HG02981 (cell line): ENCODE measurements at regions not wholly inside any gene's neighbourhood (a gene's known extent, or its start where the extent isn't known, plus 50 kb on each side); places are given as distances from the start of the nearest gene placed in this dataset.
"Not testable (repeated sequence)": the region's sequence is repeated elsewhere in the genome, so short reads cannot be mapped to it uniquely, and the experiment has no call there.

Experiments used
- ATAC-seq: cut with Tn5 transposase; IDR thresholded peaks from one replicate; pipeline ENCODE4 v1.9.1; 2021; ENCODE audit warnings: mild to moderate bottlenecking, moderate library complexity; ENCODE audit not compliant: unreplicated experiment

DNA sequence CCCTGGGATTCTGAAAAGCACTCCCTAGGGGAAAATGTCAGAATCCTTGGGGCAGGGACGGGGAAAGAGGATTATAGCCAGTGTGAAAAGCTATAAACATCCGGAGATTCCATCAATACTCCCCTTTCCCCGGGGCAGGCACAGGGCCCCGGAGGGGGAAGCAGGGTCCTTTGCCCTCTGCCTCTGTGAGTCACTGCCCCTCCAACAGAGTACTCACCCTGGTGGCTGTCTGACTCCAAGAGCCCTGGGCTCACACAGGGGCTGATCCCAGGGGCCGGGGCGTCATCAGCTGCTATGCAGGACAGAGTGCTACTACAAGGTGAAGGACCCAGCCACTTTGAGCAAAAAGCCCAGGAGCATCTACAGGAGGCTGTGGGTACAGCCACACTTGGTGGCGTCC is 133.0 kb upstream of the PRR20G start:
- no peak for ATAC-seq

DNA sequence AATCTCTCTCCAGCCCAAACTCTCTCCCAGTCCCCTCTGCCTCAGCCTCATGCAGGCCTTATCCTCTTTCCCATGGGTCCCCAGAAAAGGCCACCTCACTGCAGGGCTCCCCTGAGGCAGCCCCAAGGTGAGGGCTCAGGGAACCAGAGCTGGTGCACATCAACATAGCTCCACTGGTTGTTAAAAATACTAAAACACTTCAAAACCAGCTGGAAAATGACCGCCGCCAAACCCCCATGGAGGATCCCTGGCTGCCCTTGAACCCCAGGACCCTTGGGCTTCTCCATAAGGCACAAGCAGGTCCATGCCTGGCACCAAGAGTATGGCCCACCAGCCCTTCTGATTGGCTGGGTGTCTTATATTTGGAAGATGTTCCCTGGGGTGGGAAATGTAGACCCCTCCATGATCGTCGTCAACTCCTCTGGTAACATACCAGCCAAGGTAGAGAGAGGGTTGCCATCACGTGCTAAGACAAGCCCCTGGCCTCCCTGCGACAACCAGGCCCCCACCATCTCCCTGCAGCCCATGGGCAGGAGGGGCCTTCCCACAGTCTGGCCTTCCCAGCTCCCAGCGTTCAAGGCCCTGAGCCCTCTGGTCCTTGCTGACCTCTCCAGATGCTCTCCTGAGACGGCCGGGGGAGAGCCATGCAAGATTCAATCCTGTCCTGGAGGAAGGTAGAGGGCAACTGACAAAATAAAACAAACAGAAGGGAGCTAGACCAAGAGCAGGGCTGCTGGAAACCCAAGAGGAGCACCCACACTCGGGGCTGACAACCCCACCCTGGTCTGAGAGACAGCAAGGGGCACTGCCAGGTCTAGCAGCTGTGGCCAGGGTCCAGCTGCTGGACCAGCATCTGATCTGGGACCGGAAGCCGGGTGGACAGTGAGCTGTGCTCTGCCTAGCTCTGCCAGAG is 132.1 kb upstream of the PRR20G start:
- no peak for ATAC-seq

DNA sequence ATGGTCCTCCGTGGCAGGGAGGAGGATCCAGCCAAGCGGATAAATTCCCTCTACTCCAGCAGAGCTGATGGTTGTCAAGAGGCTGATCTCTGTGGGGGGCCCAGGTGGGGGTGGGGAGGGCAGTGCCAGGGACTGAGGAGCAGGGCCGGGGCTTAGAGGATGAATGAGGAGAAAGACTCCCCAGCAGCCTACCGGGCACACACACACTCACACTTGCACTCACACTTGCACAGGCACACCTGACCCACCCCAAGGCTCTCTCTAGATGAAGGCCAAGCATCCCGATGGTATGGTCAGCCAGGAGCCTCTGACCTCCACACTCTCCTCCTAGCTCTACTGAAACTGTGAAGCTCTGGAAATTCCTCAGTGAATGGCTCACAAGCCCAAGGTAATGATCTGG is 131.3 kb upstream of the PRR20G start:
- no peak for ATAC-seq

DNA sequence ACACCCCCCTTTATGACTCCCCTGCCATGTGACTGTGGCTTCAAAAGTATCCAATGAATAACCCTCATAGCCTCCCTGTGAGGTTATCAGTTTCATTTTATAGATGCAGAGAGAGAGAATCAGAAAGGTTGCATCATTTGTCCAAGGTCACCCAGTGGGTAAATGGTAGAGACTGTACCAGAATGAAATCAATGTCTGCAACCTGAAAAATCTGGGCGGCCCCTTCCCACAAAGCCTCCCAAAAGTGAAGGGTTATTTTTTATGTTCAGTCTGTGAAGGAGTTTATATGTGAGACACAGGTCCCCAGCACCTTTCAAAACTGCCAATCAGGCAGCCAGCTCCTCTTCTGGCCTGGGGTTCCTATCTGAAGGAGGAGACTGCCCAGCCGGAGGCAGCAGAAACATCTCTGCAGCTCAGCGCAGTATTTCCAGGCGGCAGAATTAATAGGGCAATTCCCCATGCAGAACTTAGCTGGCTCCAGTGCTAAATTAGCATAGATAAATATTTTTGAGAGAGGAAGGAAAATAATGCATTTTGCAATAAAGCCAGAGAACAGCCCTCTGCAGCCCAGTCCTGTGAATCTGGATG is 130.8 kb upstream of the PRR20G start:
- no peak for ATAC-seq

DNA sequence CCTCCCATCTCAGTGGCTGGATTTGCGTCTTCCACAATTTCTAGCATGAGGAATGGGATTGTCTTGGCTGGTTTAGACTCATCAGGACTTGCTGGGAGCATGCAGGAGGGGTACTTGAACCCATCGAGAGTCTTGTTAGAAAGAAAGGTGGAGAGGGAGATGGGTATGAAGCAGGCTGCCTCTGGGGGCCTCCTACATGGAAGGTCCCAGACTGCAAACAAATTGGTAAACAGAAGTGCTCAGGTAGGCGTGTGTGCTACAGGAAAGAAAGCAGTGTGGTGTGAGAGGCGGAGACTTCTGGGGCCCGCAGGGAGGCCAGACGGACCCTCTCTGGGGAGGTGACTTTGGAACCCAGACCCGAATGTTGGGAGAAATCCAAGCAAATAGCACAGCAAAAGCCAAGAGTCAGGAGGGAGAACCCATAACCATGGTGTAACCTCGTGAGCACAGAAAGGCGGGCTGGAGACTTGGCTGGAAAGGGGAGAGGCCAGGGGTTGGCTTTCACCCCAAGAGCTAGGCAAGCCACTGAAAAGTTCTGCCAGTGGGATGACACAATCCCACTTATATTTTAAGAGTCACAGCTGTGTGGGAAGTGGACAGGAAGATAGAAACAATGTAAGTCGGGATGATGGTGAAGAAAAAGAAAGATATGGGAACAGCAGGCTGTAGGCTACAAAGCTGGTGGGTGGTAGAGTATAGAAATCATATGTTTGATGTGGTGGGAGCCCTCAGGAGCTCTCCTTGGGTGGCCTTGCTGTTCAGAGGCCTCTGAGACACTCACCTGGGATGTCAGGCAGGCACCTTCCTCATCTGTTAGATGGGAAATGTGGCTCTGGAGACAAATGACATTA is 130.1 kb upstream of the PRR20G start:
- ATAC-seq: no peak

DNA sequence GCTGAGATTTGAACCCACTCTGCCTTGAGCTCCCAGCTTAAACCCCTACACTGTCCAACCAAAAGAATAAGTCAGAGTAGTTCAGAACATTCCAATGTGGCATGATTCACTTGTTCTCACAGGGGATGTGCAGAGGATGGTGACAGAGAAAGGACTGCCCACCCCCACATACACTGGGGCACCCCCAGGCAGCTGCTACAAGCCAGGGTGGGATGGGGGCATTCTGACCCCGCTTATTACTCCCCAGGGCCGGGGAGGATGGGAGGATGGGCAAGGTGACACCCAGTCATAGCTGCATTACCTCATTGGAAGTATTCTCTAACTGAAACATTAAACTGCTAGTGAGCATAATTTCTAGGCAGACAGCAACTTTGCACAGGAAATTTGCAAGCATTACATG is 126.0 kb upstream of the PRR20G start:
- no peak for ATAC-seq

DNA sequence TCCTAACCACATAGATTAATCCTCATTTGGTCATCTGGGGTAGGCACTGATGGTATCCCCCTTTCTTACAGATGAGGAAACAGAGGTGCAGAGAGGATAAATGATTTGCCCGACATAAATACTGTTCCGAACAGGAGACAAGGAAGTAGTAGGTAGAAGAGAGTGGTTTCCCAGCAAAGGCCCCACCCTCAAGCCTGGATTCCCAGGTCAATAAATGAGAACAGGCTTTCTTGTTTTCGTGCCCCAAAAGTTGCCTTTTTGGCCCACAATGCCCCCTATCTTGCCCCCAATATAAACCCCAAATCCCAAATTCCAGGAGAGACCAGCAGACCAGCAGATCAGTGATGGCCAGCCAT is 125.5 kb upstream of the PRR20G start:
- ATAC-seq: no peak

DNA sequence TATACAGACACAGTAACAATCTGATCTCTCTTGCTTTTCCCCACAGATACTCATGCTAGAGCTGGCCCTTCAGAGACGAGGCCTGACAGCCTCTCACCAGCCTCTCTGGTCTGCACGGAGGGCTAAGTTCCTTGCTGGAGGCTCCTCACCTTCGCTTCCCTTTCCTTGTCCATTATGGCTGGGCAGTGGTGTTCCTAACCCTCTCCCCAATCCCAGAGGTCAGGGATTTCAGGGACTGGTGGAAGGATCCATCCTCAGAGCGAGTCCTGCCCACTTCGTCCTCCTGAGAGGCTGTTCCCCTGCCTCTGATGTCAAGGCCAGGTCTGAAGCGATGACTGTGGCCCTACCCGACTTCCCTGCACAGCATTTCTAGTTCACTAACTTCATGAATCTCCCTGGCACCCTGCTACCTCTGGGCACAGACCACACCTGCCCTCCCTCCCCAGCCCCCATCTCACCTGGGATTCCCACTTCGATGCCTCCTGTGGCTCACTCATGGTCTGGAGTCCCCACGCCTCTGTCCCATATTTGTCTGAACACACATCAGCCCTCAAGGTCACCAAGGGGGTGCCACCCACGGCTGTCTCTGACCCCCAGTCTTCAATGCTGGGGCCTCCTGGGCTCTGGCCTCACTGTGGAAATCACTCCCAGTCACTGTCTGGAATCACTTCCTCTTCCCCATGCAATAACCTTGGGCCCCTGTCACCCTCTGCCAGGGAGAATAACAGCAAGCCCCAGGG is 124.9 kb upstream of the PRR20G start:
- no peak for ATAC-seq

DNA sequence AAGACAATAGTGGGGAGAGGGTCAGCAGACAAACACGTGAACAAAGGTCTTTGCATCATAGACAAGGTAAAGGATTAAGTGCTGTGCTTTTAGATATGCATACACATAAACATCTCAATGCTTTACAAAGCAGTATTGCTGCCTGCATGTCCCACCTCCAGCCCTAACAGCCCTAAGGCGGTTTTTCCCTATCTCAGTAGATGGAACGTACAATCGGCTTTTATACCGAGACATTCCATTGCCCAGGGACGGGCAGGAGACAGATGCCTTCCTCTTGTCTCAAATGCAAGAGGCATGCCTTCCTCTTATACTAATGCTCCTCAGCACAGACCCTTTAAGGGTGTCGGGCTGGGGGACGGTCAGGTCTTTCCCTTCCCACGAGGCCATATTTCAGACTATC is 124.0 kb upstream of the PRR20G start:
- ATAC-seq: not testable (repeated sequence)

DNA sequence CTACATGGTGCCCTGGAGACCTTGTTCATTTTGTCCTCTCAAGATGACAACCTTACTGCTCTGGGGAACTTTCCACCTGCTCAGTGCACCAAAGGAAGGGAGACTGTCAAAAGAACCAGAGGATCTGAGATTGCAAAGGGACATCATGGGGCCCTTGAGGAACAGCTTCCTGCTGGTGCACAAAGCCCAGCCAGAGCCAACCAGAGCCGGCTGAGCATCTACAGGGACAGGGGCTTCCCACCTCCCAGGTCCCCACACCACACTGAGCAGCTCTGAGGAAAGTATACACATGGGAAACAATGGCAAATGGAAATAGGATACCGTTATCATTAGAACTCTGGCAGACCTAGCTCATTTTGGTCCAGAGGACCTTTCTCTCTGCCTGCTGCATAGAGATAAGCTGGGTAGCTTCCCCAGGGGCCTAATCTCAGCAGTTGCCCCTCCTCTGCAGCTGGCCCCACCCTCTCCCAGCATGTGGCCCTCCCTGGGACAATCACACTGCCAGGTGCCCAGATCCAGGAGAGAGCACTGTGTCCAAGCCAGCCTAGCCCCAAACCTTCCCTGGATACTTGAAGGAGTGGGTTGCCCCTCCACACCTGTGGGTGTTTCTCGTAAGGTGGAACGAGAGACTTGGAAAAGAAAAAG is 123.4 kb upstream of the PRR20G start:
- no peak for ATAC-seq

DNA sequence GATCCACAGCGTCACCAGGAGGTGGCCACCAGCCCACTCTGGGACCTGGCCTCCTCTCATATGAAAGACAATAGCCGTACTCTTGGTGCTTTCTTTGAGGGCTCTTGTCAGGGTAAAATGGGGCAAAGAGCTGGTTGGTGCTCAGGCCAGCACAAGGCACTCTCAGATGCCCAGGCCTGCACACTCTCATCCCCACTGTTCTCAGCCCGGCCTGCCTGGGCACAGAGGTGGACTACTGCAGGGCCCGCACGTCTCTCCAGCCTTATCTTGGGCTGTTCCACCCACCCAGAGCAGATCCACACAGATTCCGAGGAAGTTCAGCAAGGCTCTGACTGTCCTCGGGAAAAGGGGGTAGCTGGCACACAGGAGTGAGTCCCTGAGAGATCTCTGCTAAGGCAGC is 122.8 kb upstream of the PRR20G start:
- no peak for ATAC-seq

DNA sequence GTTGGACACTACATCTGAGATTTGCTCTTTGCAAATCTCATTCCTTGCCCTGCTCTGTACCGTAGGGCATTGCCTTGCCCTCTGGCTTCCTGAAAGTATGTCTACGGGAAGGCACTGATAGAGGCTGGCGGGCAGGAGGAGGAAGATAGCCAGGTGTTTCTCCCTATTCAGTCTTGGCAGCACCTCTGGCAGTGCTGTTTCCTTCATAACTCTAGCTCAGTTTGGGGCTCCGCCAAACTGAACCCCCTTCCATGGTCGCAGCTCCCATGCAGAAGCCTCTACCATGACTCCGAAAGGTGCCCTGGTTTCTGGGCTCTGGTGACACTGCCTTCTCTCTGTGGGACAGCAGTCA is 122.3 kb upstream of the PRR20G start:
- no peak for ATAC-seq

DNA sequence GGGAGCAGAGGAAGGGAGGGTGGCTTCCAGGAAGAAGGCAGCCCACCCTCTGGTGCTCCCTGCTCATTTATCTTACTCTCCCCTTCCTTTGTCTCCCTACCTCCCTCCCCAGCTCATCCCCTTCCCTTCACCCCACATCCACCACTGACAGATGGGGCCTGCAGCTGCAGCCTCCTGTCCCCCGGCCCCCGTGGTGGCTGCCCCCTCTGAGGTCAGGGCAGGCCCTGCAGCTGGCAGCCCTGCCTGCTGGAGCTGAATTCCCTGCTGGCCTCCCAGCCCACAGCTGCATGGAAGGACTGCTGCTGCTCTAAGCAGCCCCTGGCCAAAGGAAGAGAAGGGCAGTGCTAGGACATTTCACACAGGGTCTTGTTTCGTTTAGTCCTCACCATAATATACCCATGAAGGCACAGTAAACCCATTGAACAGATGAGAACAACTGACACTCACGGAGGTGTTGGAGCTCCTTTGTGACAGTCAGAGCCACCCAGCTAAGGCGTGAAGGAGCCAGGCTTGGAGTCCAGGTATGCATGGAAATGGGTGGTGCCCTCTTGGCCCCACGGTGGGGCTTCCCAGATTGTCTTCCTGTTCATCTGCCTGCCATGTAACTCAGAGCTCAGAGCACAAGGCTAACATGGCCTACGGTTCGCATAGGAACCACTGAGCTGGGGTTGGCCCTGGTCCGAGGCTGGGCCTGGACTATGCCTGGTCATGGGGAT is 121.7 kb upstream of the PRR20G start:
- no peak for ATAC-seq

DNA sequence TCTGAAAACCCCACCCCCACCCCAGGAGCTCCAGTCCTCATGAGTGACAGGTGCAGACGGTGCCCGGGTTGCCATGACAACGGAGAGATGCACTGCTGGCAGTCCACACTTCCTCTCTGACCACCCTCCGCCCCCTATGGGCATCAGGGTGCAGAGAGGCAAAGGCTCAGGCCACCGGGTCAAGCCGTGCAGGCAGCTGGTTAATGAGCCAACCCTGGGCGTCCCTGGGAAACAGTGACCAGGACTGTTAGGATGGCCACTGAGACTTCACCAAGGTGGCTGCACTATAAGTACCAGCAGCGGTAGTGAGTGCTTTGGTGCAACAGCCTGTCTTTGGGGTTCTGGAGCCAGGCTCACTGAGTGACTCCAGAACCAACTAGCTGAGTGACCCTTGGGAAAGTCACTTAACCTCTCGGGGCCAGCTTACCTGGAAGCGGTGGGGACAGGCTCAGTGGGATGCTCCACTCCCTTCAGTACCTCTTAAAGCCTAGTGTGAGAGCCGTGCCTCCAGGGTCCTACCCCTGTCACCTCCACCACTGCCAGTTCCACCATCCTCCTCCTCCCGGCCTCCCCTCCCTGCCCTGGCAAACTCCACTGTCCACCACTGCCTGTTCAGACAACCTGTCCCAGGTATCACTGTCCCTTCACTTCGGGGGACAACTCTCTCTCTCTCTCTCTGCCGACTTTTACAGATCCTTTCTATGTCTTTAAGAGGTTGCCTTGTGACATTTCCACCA is 121.0 kb upstream of the PRR20G start:
- no peak for ATAC-seq

DNA sequence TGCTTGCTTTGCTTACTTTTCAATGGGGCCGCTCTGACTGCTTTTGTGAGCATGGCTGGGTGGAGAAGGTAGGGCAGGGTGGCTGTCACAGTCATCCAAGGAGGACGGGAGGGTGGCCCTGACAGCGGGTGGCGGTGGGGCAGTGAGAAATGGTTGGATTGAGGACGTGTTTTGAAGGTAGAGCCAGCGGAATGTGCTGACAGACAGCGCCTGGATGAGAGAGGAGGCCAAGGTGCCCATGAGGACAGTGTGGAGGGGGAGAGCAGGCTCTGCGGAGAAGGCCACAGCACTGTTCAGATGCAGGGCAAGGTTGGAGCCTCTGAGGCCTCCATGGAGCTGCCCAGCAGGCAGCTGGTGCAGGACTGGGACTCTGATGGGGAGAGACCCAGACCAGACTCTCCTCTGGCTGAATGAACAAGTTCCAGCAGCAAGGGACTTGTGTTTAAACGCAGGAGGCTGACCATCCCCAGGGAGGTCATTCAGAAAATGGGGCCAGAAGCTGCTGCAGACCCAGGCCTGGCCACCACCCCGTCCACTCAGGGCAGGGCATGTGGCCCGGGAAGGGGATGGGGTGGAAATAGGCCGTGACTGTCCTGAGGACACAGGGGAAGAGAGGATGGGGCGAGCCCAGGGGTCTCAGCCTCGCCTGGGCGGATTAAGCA is 120.3 kb upstream of the PRR20G start:
- no peak for ATAC-seq

DNA sequence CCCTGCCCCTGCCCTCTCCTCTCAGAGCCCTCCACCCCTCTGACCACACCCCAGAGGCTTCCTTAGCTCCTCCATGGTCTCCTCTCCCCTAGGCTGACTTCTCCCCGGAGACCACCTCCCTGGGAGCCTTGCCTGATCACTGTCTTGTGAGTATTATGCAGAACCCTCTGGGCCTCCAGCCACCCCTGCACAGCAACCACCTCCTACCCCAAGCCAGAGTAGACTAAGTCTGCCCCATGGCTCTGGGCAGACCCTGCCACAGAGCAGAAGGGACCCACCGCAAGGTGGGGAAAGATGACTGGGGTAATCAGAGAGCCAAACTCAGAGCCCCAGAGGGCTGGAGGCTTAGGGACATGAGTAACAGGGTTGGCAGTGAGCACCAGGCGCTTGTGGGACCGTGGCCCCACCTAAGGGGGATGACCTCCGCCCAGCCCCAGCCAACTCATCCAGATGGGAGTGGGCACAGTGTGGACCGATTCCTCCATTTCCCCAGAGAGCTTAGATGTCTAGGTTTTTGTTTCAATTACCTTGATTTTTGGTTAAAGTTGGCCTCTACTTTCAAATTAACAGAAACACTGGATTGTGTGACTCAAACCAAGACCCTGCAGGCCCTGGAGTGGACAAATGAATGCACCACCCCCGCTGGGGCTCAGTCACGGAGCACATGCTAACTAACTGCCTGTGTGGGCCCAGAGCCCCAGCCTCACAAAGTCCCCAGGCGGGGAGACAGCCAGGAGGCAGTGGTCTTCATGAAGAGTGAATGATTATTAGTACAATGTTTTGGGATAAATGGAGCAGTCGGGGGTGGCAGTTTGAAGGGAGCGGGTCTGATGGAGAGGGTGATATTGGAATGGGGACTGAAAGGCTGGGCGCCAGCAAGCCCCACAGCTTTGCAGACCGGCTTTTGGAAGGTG is 119.4 kb upstream of the PRR20G start:
- ATAC-seq: no peak

DNA sequence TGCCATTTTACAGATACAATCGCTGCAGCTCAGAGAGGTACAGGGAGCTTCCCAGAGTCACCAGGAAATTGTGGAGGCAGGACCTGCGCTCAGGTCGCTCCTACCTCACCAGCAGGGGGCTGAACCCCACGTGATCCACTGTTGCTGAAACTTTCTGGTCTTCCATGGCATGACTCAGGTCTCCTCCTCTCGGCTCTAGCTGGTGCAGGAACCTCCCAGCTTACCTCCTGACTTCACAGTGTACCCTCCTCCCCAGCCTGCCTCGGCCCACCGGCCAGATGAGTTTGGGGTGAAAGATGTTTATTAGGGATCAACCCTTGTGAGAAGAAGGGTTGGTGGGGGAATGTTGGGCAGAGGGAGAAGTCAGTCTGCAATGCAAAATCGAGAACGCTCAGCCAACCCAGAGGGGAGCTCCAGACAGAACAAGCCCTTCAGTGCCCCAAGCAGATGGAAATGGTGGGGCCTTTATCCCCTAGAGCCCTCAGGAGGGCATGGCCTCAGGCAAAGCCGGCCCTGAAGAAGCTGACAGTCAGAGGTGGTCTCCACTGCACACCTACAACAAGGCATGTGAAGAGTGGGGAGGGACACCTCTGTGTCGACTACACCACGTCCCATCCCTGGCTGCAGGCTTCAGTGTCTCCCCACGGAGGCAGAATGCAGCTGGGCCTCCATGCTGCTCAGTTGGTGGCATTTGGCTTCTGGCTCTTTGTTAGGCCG is 118.6 kb upstream of the PRR20G start:
- no peak for ATAC-seq
